ENCODE measurements at regions not wholly inside any gene's neighbourhood (a gene's known extent, or its start where the extent isn't known, plus 50 kb on each side); places are given as distances from the start of the nearest gene placed in this dataset.

DNA sequence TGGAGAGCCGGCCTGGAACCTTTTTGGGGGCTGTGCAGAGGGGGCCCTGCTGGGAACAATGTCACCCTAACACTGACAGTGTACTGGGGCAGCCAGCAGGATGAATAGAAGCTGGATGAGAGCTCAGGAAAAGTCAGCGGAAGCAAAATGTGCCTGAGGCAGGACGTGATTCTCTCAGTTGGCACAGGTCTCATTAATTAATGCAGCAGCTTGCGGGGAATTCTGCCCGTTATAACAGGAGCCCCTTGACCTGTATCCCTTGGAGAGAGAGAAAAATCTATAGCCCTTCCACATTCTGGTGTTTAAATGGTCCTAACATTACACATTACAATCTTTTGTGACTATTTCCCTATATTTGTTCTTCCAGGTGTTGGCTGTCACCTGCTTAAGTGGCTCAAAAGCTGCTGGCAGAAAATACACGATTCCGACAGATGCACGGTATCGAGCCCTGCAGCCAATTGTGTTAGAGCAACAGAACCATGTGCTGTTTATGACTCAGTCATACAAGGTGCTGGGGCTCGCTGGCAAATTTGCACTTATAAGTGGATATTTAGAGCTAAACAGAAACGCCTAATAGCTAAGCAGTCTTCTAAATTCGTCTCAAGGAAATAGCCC is 854.7 kb downstream of the AACS start:
- H3K4me1 Mint-ChIP-seq = no peaks in the 10 kb centered on the region
- DNase-seq (ENCODE audit: low spot score in 2 of 2, unreplicated experiment in 2 of 2) = no peak
- H3K36me3 Mint-ChIP-seq = no peaks in the 10 kb centered on the region
- H3K27ac Mint-ChIP-seq = no peak overlapping the region
- TF ChIP-seq, protein P1, sequence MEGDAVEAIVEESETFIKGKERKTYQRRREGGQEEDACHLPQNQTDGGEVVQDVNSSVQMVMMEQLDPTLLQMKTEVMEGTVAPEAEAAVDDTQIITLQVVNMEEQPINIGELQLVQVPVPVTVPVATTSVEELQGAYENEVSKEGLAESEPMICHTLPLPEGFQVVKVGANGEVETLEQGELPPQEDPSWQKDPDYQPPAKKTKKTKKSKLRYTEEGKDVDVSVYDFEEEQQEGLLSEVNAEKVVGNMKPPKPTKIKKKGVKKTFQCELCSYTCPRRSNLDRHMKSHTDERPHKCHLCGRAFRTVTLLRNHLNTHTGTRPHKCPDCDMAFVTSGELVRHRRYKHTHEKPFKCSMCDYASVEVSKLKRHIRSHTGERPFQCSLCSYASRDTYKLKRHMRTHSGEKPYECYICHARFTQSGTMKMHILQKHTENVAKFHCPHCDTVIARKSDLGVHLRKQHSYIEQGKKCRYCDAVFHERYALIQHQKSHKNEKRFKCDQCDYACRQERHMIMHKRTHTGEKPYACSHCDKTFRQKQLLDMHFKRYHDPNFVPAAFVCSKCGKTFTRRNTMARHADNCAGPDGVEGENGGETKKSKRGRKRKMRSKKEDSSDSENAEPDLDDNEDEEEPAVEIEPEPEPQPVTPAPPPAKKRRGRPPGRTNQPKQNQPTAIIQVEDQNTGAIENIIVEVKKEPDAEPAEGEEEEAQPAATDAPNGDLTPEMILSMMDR (IDR thresholded peaks at IDR 0.05; ENCODE audit: unreplicated experiment) = no peak
- H3K27me3 Mint-ChIP-seq (ENCODE audit: low read depth) = peaks cover 7% of the 10 kb centered on the region
- peaks cover 4% of the 10 kb centered on the region for H3K9me3 Mint-ChIP-seq
- no peak overlapping the region for H3K4me3 Mint-ChIP-seq

DNA sequence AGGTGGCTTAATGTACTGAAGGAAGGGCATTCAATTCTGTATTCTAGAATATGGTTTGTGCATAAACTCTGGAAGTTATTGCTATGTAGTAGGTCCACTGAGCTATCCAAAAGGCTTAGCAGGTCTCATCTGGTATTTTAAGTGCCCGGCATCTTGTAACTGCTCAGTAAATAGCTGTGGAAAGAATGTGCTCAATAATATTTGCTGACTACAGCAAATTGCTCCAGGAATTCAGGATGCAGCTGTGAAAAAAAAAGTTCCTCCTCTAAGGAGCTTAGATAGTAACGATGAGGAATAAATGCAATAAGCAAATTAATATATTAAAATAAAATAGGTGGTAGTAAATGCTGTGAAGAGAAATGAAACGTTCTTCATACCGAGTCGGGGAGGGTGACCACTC is 857.1 kb downstream of the AACS start:
- no peak overlapping the region for H3K27ac Mint-ChIP-seq

DNA sequence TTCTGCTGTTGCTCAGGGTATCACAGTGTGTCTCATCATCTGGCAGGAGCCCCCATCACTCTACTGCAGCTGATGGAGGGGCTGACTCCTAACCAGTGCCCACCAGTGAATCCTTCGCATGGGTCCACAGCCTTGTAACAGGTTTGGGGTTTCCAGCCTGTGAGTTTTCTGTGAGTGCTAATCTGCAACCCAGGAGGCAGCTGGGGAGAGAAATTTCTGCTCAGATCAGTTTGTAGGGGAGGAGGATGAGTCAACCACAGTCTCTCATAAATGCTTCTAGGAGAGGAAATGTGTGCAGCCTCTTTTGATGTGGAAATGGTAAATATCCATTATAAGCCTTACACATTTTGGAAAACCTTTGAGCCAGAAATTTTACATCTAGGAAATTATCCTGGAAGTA is 871.3 kb downstream of the AACS start:
- H3K4me1 Mint-ChIP-seq = no peaks in the 10 kb centered on the region
- peaks cover 7% of the 10 kb centered on the region for H3K9me3 Mint-ChIP-seq
- no peak overlapping the region for H3K27ac Mint-ChIP-seq
- DNase-seq (ENCODE audit: low spot score in 2 of 2, unreplicated experiment in 2 of 2) = no peak
- TF ChIP-seq, protein P1 (IDR thresholded peaks at IDR 0.05; ENCODE audit: unreplicated experiment) = no peak
- H3K27me3 Mint-ChIP-seq (ENCODE audit: low read depth) = no peaks in the 10 kb centered on the region
- no peak overlapping the region for H3K4me3 Mint-ChIP-seq
- H3K36me3 Mint-ChIP-seq = no peaks in the 10 kb centered on the region

More for the DNA sequence above, 857.1 kb downstream of the AACS start:
- Mint-ChIP-seq H3K27me3 (ENCODE audit: low read depth) (peaks cover 7% of the 10 kb centered on the region), H3K36me3 (no peaks in the 10 kb centered on the region), H3K4me3 (no peak overlapping the region), H3K4me1 (no peaks in the 10 kb centered on the region), H3K9me3 (peaks cover 3% of the 10 kb centered on the region)
- no peak for DNase-seq (ENCODE audit: low spot score in 2 of 2, unreplicated experiment in 2 of 2)
- TF ChIP-seq, protein P1 (IDR thresholded peaks at IDR 0.05; ENCODE audit: unreplicated experiment) = no peak

DNA sequence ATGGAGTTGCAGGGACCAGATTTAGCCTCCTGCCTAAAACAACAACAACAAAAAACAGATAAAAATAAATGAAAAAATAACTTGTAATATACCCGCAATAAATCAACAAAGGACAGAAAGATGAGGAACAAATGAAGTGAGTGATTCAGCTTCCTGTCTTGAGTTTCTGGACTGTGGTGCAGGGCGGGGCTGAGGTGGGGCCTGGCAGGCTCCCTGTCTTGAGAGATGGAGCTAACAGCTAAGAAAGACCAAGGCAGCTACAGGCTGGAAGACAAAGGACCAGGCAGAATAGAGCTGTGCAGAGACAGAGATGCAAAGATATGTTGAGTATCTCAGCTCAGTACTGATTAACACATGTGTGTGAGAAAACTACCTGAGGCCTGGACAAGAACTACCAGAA is 879.2 kb downstream of the AACS start:
- TF ChIP-seq, protein P1 (IDR thresholded peaks at IDR 0.05; ENCODE audit: unreplicated experiment) = no peak
- Mint-ChIP-seq H3K27ac (no peak overlapping the region), H3K9me3 (no peaks in the 10 kb centered on the region), H3K36me3 (no peaks in the 10 kb centered on the region), H3K27me3 (ENCODE audit: low read depth) (peaks cover 3% of the 10 kb centered on the region), H3K4me3 (no peak overlapping the region), H3K4me1 (no peaks in the 10 kb centered on the region)
- no peak for DNase-seq (ENCODE audit: low spot score in 2 of 2, unreplicated experiment in 2 of 2)

DNA sequence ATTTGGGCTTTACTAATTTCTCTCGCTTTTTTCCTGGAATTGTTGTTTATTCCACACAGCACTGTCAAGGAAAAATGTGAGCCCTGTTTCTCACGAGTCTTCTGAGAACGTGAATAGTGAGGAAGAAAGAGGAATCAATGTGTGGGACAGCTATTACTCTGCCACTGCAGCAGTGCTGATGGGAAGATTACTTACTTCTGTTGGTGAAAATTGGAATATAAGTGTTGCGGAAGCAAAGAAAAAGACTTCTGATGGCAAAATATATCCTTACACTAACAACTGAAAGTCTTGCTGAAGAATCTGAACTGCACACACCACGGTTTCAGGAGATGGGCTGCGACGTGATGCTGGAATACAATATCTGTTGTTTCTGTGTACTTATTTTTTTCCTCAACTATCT is 884.2 kb downstream of the AACS start:
- Mint-ChIP-seq H3K27ac (no peak overlapping the region), H3K4me1 (no peaks in the 10 kb centered on the region), H3K4me3 (no peak overlapping the region), H3K36me3 (no peaks in the 10 kb centered on the region), H3K27me3 (ENCODE audit: low read depth) (peaks cover 3% of the 10 kb centered on the region), H3K9me3 (no peaks in the 10 kb centered on the region)
- TF ChIP-seq, protein P1 (IDR thresholded peaks at IDR 0.05; ENCODE audit: unreplicated experiment) = no peak
- no peak for DNase-seq (ENCODE audit: low spot score in 2 of 2, unreplicated experiment in 2 of 2)

DNA sequence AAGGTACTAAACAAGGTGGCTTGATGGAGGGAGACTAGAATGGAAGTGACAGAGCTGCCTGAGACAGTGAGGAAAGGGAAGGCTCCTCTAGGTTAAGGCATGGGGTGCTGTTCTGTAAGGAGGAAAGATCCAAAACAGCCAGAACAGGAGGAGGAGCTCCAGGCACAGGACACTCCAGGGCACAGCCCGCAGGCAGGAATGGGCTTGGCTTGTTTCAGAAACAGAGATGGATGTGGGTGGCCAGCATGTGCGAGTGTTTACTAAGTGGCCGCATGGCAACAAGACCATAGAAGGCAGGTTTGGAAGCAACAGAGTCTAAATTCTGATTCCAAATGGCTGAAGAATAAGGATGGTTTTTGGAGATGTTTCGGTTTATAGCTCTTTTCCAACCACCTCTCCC is 889.1 kb downstream of the AACS start:
- Mint-ChIP-seq H3K4me3 (no peak overlapping the region), H3K4me1 (no peaks in the 10 kb centered on the region), H3K9me3 (no peaks in the 10 kb centered on the region), H3K27me3 (ENCODE audit: low read depth) (peaks cover 3% of the 10 kb centered on the region), H3K27ac (no peak overlapping the region), H3K36me3 (no peaks in the 10 kb centered on the region)
- no peak for DNase-seq (ENCODE audit: low spot score in 2 of 2, unreplicated experiment in 2 of 2)
- TF ChIP-seq, protein P1 (IDR thresholded peaks at IDR 0.05; ENCODE audit: unreplicated experiment) = no peak

All from mesothelial cell of epicardium (in vitro differentiated cells).